ENCODE measurements at regions not wholly inside any gene's neighbourhood (a gene's known extent, or its start where the extent isn't known, plus 50 kb on each side); places are given as distances from the start of the nearest gene placed in this dataset.

GRCh38 chr4:100970414-100970813 lies 376.9 kb downstream of the PPP3CA start:
- ATAC-seq (ENCODE audit: insufficient read depth, low FRiP score), result no peak
- TF ChIP-seq CTCF (IDR thresholded peaks at IDR 0.05; ENCODE audit: control extremely low read depth, extremely low read depth), result no peak
- Histone ChIP-seq H3K4me3 (no peak overlapping the region), H3K27me3 (ENCODE audit: control insufficient read depth in 3 of 3, insufficient read depth in 3 of 3, low read length in 2 of 3) (no peaks in the 10 kb centered on the region), H3K27ac (ENCODE audit: low read depth in 1 of 2, low read length in 1 of 2) (no peak overlapping the region), H3K9me3 (ENCODE audit: control insufficient read depth in 4 of 4, insufficient read depth in 3 of 4, low read length in 3 of 4) (peaks cover 0 to 4% (median under 1%) of the 10 kb centered on the region in 4 donors), H3K36me3 (ENCODE audit: control insufficient read depth in 4 of 4, insufficient read depth in 4 of 4, low read length in 4 of 4) (no peaks in the 10 kb centered on the region), H3K4me1 (ENCODE audit: control insufficient read depth in 5 of 5, insufficient read depth in 5 of 5, low read length in 5 of 5) (no peaks in the 10 kb centered on the region), H3K9ac (ENCODE audit: insufficient read depth in 1 of 2, low read length in 2 of 2) (no peak overlapping the region)
- WGBS, 2 donors, result 96 to 97% methylated on average over 3 of the region's 3 CpGs
- DNase-seq, result no peak

- ATAC-seq (ENCODE audit: insufficient read depth, low FRiP score) (no peak), DNase-seq (no peak)
- Histone ChIP-seq H3K27ac (ENCODE audit: low read depth in 1 of 2, low read length in 1 of 2) (no peak overlapping the region), H3K4me3 (no peak overlapping the region), H3K9ac (ENCODE audit: insufficient read depth in 1 of 2, low read length in 2 of 2) (no peak overlapping the region), H3K36me3 (ENCODE audit: control insufficient read depth in 4 of 4, insufficient read depth in 4 of 4, low read length in 4 of 4) (no peaks in the 10 kb centered on the region), H3K27me3 (ENCODE audit: control insufficient read depth in 3 of 3, insufficient read depth in 3 of 3, low read length in 2 of 3) (no peaks in the 10 kb centered on the region), H3K9me3 (ENCODE audit: control insufficient read depth in 4 of 4, insufficient read depth in 3 of 4, low read length in 3 of 4) (peaks cover 0 to 4% (median under 1%) of the 10 kb centered on the region in 4 donors), H3K4me1 (ENCODE audit: control insufficient read depth in 5 of 5, insufficient read depth in 5 of 5, low read length in 5 of 5) (no peaks in the 10 kb centered on the region)
- TF ChIP-seq CTCF (IDR thresholded peaks at IDR 0.05; ENCODE audit: control extremely low read depth, extremely low read depth), result no peak
These were observed 377.4 kb downstream of the PPP3CA start for GRCh38 chr4:100969925-100970324.

GRCh38 chr4:100968046-100968445 lies 379.3 kb downstream of the PPP3CA start:
- TF ChIP-seq CTCF (IDR thresholded peaks at IDR 0.05; ENCODE audit: control extremely low read depth, extremely low read depth), result no peak
- WGBS, 2 donors, result 76 to 83% methylated on average over 2 of the region's 2 CpGs
- H3K36me3 ChIP-seq (ENCODE audit: control insufficient read depth in 4 of 4, insufficient read depth in 4 of 4, low read length in 4 of 4), result no peaks in the 10 kb centered on the region
- no peak overlapping the region for H3K4me3 ChIP-seq
- no peak for ATAC-seq (ENCODE audit: insufficient read depth, low FRiP score)
- no peaks in the 10 kb centered on the region for H3K27me3 ChIP-seq (ENCODE audit: control insufficient read depth in 3 of 3, insufficient read depth in 3 of 3, low read length in 2 of 3)
- peaks cover 0 to 4% (median under 1%) of the 10 kb centered on the region in 4 donors for H3K9me3 ChIP-seq (ENCODE audit: control insufficient read depth in 4 of 4, insufficient read depth in 3 of 4, low read length in 3 of 4)
- H3K4me1 ChIP-seq (ENCODE audit: control insufficient read depth in 5 of 5, insufficient read depth in 5 of 5, low read length in 5 of 5), result no peaks in the 10 kb centered on the region
- no peak overlapping the region for H3K9ac ChIP-seq (ENCODE audit: insufficient read depth in 1 of 2, low read length in 2 of 2)
- DNase-seq, result no peak
- H3K27ac ChIP-seq (ENCODE audit: low read depth in 1 of 2, low read length in 1 of 2), result no peak overlapping the region

- Histone ChIP-seq H3K27ac (ENCODE audit: low read depth in 1 of 2, low read length in 1 of 2) (no peak overlapping the region), H3K9ac (ENCODE audit: insufficient read depth in 1 of 2, low read length in 2 of 2) (no peak overlapping the region), H3K4me3 (no peak overlapping the region), H3K27me3 (ENCODE audit: control insufficient read depth in 3 of 3, insufficient read depth in 3 of 3, low read length in 2 of 3) (no peaks in the 10 kb centered on the region), H3K9me3 (ENCODE audit: control insufficient read depth in 4 of 4, insufficient read depth in 3 of 4, low read length in 3 of 4) (peaks cover 0 to 4% (median under 1%) of the 10 kb centered on the region in 4 donors), H3K4me1 (ENCODE audit: control insufficient read depth in 5 of 5, insufficient read depth in 5 of 5, low read length in 5 of 5) (no peaks in the 10 kb centered on the region), H3K36me3 (ENCODE audit: control insufficient read depth in 4 of 4, insufficient read depth in 4 of 4, low read length in 4 of 4) (no peaks in the 10 kb centered on the region)
- ATAC-seq (ENCODE audit: insufficient read depth, low FRiP score) (no peak), DNase-seq (no peak)
- no peak for TF ChIP-seq CTCF (IDR thresholded peaks at IDR 0.05; ENCODE audit: control extremely low read depth, extremely low read depth)
- WGBS, 2 donors, result 98% methylated on average over 1 of the region's 1 CpG
These were observed 383.7 kb downstream of the PPP3CA start for GRCh38 chr4:100963627-100964026.

Measured in lung (tissue), 11 donors.